ENCODE measurements at regions not wholly inside any gene's neighbourhood (a gene's known extent, or its start where the extent isn't known, plus 50 kb on each side); places are given as distances from the start of the nearest gene placed in this dataset.

- TF ChIP-seq CTCF (IDR thresholded peaks at IDR 0.05) (no peak), POLR2A (IDR thresholded peaks at IDR 0.05) (no peak), POLR2AphosphoS5 (IDR thresholded peaks at IDR 0.05) (no peak)
These were observed 291.8 kb downstream of the HAPSTR1 start for GRCh38 chr16:9383281-9383680.

All from breast epithelium (tissue), 3 donors.